GM12878 (cell line): ENCODE measurements at regions not wholly inside any gene's neighbourhood (a gene's known extent, or its start where the extent isn't known, plus 50 kb on each side); places are given as distances from the start of the nearest gene placed in this dataset.

Experiments
- ATAC-seq: fragments of 200-7000 bp; cut with Tn5 transposase; 3 replicates; pipeline ENCODE4 v1.9.1; 2020; ENCODE audit warnings: mild to moderate bottlenecking, moderate library complexity
- BruUV-seq: library from RNA; stranded (reverse); fragments of 400-500 nt; replicated peaks from 2 replicates; lab custom pipeline; 2021; lab: Mats Ljungman, UMichigan
- CTCF ChIA-PET: fragments of 300-600 bp; sonication (Branson Sonifier 250); formaldehyde crosslinking; extraction: SDS; loops from one replicate; lab custom pipeline; 2021; ENCODE audit warnings: inconsistent platforms; lab: Yijun Ruan, JAX
- POLR2A ChIA-PET: fragments of 350-600 bp; formaldehyde crosslinking; extraction: SDS; loops from one replicate; lab custom pipeline; 2021; ENCODE audit warnings: inconsistent platforms; lab: Charles Lee
- RAD21 ChIA-PET: fragments of 300-600 bp; sonication (Branson Sonifier 250); formaldehyde crosslinking; loops from one replicate; lab custom pipeline; 2023; ENCODE audit warnings: antibody characterized with exemption; ENCODE audit not compliant: unreplicated experiment; lab: Charles Lee
- SMC1A ChIA-PET: fragments of 300-600 bp; sonication (Branson Sonifier 250); formaldehyde crosslinking; loops from one replicate; lab custom pipeline; 2023; ENCODE audit not compliant: unreplicated experiment, uncharacterized antibody; lab: Charles Lee
- DNase-seq: peaks from one replicate; pipeline ENCODE4 v3.0.0-alpha.2; 2011; ENCODE audit warnings: low read depth, low spot score
- FAIRE-seq: peaks from 3 replicates; lab custom pipeline; 2011; peaks lifted over from hg19 to GRCh38; lab: Jason Lieb, UNC
- H2AFZ ChIP-seq: 2 replicates; pipeline ENCODE4 v1.6.0; 2011; ENCODE audit warnings: low read depth, low read length, control low read depth; ENCODE audit not compliant: control insufficient read depth
- H3K27ac ChIP-seq: 2 replicates; pipeline ENCODE4 v1.5.1; 2011; ENCODE audit warnings: control low read depth; ENCODE audit not compliant: control insufficient read depth, insufficient read depth
- H3K27me3 ChIP-seq, 2 experiments: replicated peaks in 1 of 2; 2 replicates each; pipeline versions ENCODE4 v1.6.0 to v1.6.1; 2011; ENCODE audit warnings: low read length in 1 of 2; ENCODE audit not compliant: control insufficient read depth in 2 of 2, insufficient read depth in 2 of 2
- H3K36me3 ChIP-seq, 2 experiments: 2 replicates each; pipeline ENCODE4 v1.5.1; 2011; ENCODE audit warnings: low read length in 1 of 2; ENCODE audit not compliant: control insufficient read depth in 2 of 2, insufficient read depth in 2 of 2
- H3K4me1 ChIP-seq: 2 replicates; pipeline ENCODE4 v1.6.1; 2011; ENCODE audit warnings: mild to moderate bottlenecking, low read length, moderate library complexity, mixed read lengths; ENCODE audit not compliant: control insufficient read depth, insufficient read depth
- H3K4me2 ChIP-seq: 2 replicates; pipeline ENCODE4 v1.6.0; 2011; ENCODE audit warnings: control low read depth; ENCODE audit not compliant: control insufficient read depth, insufficient read depth
- H3K4me3 ChIP-seq: fragments of 200-600 bp; sonication (generic); 2 replicates; pipeline ENCODE4 v1.5.1; 2016
- H3K79me2 ChIP-seq: 2 replicates; pipeline ENCODE4 v1.6.0; 2011; ENCODE audit warnings: low read length; ENCODE audit not compliant: control insufficient read depth, insufficient read depth
- H3K9ac ChIP-seq: 2 replicates; pipeline ENCODE4 v1.8.0; 2011; ENCODE audit warnings: low read length, control low read depth, mixed read lengths; ENCODE audit not compliant: control insufficient read depth, insufficient read depth
- H3K9me3 ChIP-seq: replicated peaks from 3 replicates; pipeline ENCODE4 v1.5.1; 2011; ENCODE audit warnings: mild to moderate bottlenecking, low read length; ENCODE audit not compliant: control insufficient read depth, insufficient read depth
- H4K20me1 ChIP-seq: 2 replicates; pipeline ENCODE4 v1.6.0; 2011; ENCODE audit not compliant: control insufficient read depth, insufficient read depth
- CREM ChIP-seq: IDR thresholded peaks from 2 replicates; pipeline ENCODE4 v1.6.1; 2014; ENCODE audit warnings: antibody characterized with exemption, low read depth
- KAT2A ChIP-seq: conservative IDR thresholded peaks from 2 replicates; pipeline ENCODE4 v1.6.1; 2011; ENCODE audit warnings: low read depth, low read length; ENCODE audit not compliant: control insufficient read depth
- WGBS: methylation state at CpG from one replicate; pipeline ENCODE4 v1.1.6; 2016; ENCODE audit warnings: low lambda C conversion rate; ENCODE audit not compliant: insufficient replicate concordance, insufficient coverage; ENCODE audit errors: missing lambda C conversion rate; 5-methylcytosine and 5-hydroxymethylcytosine counted together
- in situ Hi-C: fragments of 300-500 bp; cut with MboI; formaldehyde crosslinking; loops from 9 replicates; pipeline ENCODE4 v1.14.3; 2018; ENCODE audit warnings: mixed read lengths
- intact Hi-C: fragments of 100-400 bp; cut with micrococcal nuclease; formaldehyde crosslinking; loops from one replicate; pipeline ENCODE4 v1.14.2; 2022; ENCODE audit not compliant: unreplicated experiment
- TF ChIP-seq, protein P1 (sequence below): fragments of 150-350 bp; IDR thresholded peaks from 2 replicates; pipeline ENCODE4 v1.6.1; 2016; ENCODE audit warnings: low read depth, low read length
- TF ChIP-seq, protein P2 (sequence below): fragments of 450-650 bp; IDR thresholded peaks from 2 replicates; pipeline ENCODE4 v1.6.1; 2018; ENCODE audit warnings: mild to moderate bottlenecking, low read depth, moderate library complexity; ENCODE audit not compliant: partially characterized antibody

DNA sequence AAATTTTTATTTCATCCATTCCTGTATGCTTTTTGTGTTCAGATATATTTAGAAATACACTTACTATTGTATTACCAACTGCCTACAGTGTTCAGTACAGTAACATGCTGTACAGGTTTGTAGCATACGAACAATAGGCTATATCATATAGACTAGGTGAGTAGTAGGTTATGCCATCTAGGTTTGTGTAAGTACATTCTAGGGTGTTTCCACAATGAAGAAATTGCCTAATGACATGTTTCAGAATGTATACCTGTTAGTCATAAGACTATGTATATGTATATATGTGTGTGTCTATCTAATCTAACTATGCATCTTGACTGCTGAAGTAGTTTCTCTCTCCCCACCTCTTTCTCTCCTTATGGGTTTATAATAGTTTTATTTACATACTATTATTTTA lies 51.5 kb upstream of the BTC start:
- Histone ChIP-seq H4K20me1 (no peaks in the 10 kb centered on the region), H3K4me1 (no peaks in the 10 kb centered on the region), H3K79me2 (no peaks in the 10 kb centered on the region), H3K27me3 (no peaks in the 10 kb centered on the region; a peak in 2 of 4 replicates), H3K9me3 (no peaks in the 10 kb centered on the region; the same call in 1 of the 3 replicates), H3K36me3 (no peaks in the 10 kb centered on the region), H3K4me3 (no peak overlapping the region), H3K4me2 (no peak overlapping the region), H3K27ac (no peak overlapping the region), H2AFZ (no peak overlapping the region), H3K9ac (no peak overlapping the region)
- CTCF ChIA-PET, result no interaction called here
- TF ChIP-seq, protein P1, sequence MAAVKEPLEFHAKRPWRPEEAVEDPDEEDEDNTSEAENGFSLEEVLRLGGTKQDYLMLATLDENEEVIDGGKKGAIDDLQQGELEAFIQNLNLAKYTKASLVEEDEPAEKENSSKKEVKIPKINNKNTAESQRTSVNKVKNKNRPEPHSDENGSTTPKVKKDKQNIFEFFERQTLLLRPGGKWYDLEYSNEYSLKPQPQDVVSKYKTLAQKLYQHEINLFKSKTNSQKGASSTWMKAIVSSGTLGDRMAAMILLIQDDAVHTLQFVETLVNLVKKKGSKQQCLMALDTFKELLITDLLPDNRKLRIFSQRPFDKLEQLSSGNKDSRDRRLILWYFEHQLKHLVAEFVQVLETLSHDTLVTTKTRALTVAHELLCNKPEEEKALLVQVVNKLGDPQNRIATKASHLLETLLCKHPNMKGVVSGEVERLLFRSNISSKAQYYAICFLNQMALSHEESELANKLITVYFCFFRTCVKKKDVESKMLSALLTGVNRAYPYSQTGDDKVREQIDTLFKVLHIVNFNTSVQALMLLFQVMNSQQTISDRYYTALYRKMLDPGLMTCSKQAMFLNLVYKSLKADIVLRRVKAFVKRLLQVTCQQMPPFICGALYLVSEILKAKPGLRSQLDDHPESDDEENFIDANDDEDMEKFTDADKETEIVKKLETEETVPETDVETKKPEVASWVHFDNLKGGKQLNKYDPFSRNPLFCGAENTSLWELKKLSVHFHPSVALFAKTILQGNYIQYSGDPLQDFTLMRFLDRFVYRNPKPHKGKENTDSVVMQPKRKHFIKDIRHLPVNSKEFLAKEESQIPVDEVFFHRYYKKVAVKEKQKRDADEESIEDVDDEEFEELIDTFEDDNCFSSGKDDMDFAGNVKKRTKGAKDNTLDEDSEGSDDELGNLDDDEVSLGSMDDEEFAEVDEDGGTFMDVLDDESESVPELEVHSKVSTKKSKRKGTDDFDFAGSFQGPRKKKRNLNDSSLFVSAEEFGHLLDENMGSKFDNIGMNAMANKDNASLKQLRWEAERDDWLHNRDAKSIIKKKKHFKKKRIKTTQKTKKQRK, result no peak
- TF ChIP-seq, protein P2, sequence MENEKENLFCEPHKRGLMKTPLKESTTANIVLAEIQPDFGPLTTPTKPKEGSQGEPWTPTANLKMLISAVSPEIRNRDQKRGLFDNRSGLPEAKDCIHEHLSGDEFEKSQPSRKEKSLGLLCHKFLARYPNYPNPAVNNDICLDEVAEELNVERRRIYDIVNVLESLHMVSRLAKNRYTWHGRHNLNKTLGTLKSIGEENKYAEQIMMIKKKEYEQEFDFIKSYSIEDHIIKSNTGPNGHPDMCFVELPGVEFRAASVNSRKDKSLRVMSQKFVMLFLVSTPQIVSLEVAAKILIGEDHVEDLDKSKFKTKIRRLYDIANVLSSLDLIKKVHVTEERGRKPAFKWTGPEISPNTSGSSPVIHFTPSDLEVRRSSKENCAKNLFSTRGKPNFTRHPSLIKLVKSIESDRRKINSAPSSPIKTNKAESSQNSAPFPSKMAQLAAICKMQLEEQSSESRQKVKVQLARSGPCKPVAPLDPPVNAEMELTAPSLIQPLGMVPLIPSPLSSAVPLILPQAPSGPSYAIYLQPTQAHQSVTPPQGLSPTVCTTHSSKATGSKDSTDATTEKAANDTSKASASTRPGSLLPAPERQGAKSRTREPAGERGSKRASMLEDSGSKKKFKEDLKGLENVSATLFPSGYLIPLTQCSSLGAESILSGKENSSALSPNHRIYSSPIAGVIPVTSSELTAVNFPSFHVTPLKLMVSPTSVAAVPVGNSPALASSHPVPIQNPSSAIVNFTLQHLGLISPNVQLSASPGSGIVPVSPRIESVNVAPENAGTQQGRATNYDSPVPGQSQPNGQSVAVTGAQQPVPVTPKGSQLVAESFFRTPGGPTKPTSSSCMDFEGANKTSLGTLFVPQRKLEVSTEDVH, result no peak
- TF ChIP-seq CREM, result no peak
- no peak for TF ChIP-seq KAT2A
- WGBS, result 39% methylated on average over 1 of the region's 1 CpG
- POLR2A ChIA-PET, result no interaction called here
- ATAC-seq, result no peak
- RAD21 ChIA-PET, result no interaction called here
- no peak for FAIRE-seq
- intact Hi-C loops (no loop called here), in situ Hi-C loops (no loop called here)
- BruUV-seq, result no TSS peak
- SMC1A ChIA-PET, result no interaction called here
- no peak for DNase-seq
